AG04450 (cell line): ENCODE measurements at regions not wholly inside any gene's neighbourhood (a gene's known extent, or its start where the extent isn't known, plus 50 kb on each side); places are given as distances from the start of the nearest gene placed in this dataset.
"Not testable (repeated sequence)": the region's sequence is repeated elsewhere in the genome, so short reads cannot be mapped to it uniquely, and the experiment has no call there.

Experiments
- CTCF ChIA-PET: fragments of 300-600, 350-600 bp; formaldehyde crosslinking; extraction: SDS; loops from one replicate; lab custom pipeline; 2022; ENCODE audit warnings: antibody characterized with exemption, inconsistent platforms; lab: Charles Lee
- POLR2A ChIA-PET: fragments of 350-600 bp; formaldehyde crosslinking; extraction: SDS; loops from one replicate; lab custom pipeline; 2021; ENCODE audit warnings: antibody characterized with exemption, inconsistent platforms; lab: Yijun Ruan, JAX
- DNase-seq: peaks from one replicate; pipeline ENCODE4 v3.0.0-alpha.2; 2011; ENCODE audit warnings: low read depth, low spot score
- H3K27ac ChIP-seq: one replicate; pipeline ENCODE4 v1.5.1; 2012; ENCODE audit warnings: low read depth, low read length, control low read depth
- H3K27me3 ChIP-seq: one replicate; pipeline ENCODE4 v1.6.0; 2012; ENCODE audit warnings: low read length; ENCODE audit not compliant: control insufficient read depth, insufficient read depth
- H3K4me3 ChIP-seq: 2 replicates; pipeline ENCODE4 v1.5.1; 2011; ENCODE audit warnings: mild to moderate bottlenecking, low read depth, low read length, control low read depth
- H3K9me3 ChIP-seq: 2 replicates; pipeline ENCODE4 v1.5.1; 2012; ENCODE audit warnings: low read length; ENCODE audit not compliant: control insufficient read depth, insufficient read depth
- CTCF ChIP-seq: IDR thresholded peaks from 2 replicates; pipeline ENCODE4 v1.5.1; 2011; ENCODE audit warnings: low read depth, low read length, control low read depth, inconsistent platforms

- H3K9me3 ChIP-seq = peaks cover 26% of the 10 kb centered on the region
- H3K27me3 ChIP-seq = no peaks in the 10 kb centered on the region
- ChIA-PET CTCF (no interaction called here), POLR2A (no interaction called here)
- no peak overlapping the region for H3K27ac ChIP-seq
- DNase-seq = no peak
- TF ChIP-seq CTCF = no peak
- H3K4me3 ChIP-seq = no peak overlapping the region
Observed at GRCh38 chr2:123839326-123839725, 185.8 kb upstream of the CNTNAP5 start.

GRCh38 chr2:123840016-123840415, 185.1 kb upstream of the CNTNAP5 start:
- ChIA-PET CTCF (no interaction called here), POLR2A (no interaction called here)
- TF ChIP-seq CTCF = no peak
- H3K27me3 ChIP-seq = no peaks in the 10 kb centered on the region
- no peak for DNase-seq
- no peak overlapping the region for H3K4me3 ChIP-seq
- peaks cover 26% of the 10 kb centered on the region for H3K9me3 ChIP-seq
- H3K27ac ChIP-seq = no peak overlapping the region

GRCh38 chr2:123840574-123840973, 184.5 kb upstream of the CNTNAP5 start:
- ChIA-PET POLR2A (no interaction called here), CTCF (no interaction called here)
- Histone ChIP-seq H3K4me3 (no peak overlapping the region), H3K9me3 (peaks cover 23% of the 10 kb centered on the region; the same call in 1 of the 2 replicates), H3K27me3 (no peaks in the 10 kb centered on the region), H3K27ac (no peak overlapping the region)
- no peak for DNase-seq
- no peak for TF ChIP-seq CTCF

- no peak for TF ChIP-seq CTCF
- ChIA-PET CTCF (no interaction called here), POLR2A (no interaction called here)
- DNase-seq = no peak
- no peak overlapping the region for H3K27ac ChIP-seq
- no peak overlapping the region for H3K4me3 ChIP-seq
- peaks cover 16% of the 10 kb centered on the region for H3K9me3 ChIP-seq
- H3K27me3 ChIP-seq = no peaks in the 10 kb centered on the region
Observed at GRCh38 chr2:123851281-123851680, 173.8 kb upstream of the CNTNAP5 start.

GRCh38 chr2:123853161-123853560, 171.9 kb upstream of the CNTNAP5 start:
- TF ChIP-seq CTCF = no peak
- Histone ChIP-seq H3K9me3 (peaks cover 14% of the 10 kb centered on the region), H3K27ac (no peak overlapping the region), H3K4me3 (no peak overlapping the region), H3K27me3 (no peaks in the 10 kb centered on the region)
- no peak for DNase-seq
- POLR2A ChIA-PET = no interaction called here
- CTCF ChIA-PET = no interaction called here

GRCh38 chr2:123859031-123859430, 166.1 kb upstream of the CNTNAP5 start:
- H3K9me3 ChIP-seq = peaks cover 10% of the 10 kb centered on the region
- DNase-seq, H3K27me3 ChIP-seq, H3K27ac ChIP-seq, CTCF ChIA-PET, H3K4me3 ChIP-seq, POLR2A ChIA-PET: not testable (repeated sequence)
